Lung (tissue), 11 donors: ENCODE measurements at regions not wholly inside any gene's neighbourhood (a gene's known extent, or its start where the extent isn't known, plus 50 kb on each side); places are given as distances from the start of the nearest gene placed in this dataset.
"Not testable (repeated sequence)": the region's sequence is repeated elsewhere in the genome, so short reads cannot be mapped to it uniquely, and the experiment has no call there.

Experiments used
- ATAC-seq: fragments of 200-7000 bp; cut with Tn5 transposase; one replicate; pipeline ENCODE4 v1.9.1; 2020; ENCODE audit warnings: moderate number of reproducible peaks; ENCODE audit not compliant: insufficient read depth, low FRiP score
- DNase-seq, 3 donors: peaks; one replicate each; pipeline ENCODE4 v3.0.0-alpha.2; 2013 to 2017
- H3K27ac ChIP-seq, 2 donors: one replicate each; pipeline ENCODE4 v1.5.1; 2013; ENCODE audit warnings: mild to moderate bottlenecking in 2 of 2, moderate library complexity in 2 of 2, control low read depth in 1 of 2, inconsistent platforms in 1 of 2, low read depth in 1 of 2, low read length in 1 of 2
- H3K27me3 ChIP-seq, 3 donors: one replicate each; pipeline ENCODE4 v1.5.1; 2013; ENCODE audit warnings: low read length in 2 of 3; ENCODE audit not compliant: control insufficient read depth in 3 of 3, insufficient read depth in 3 of 3
- H3K36me3 ChIP-seq, 4 donors: one replicate each; pipeline ENCODE4 v1.5.1; 2013; ENCODE audit warnings: low read length in 4 of 4, mild to moderate bottlenecking in 1 of 4, moderate library complexity in 1 of 4; ENCODE audit not compliant: control insufficient read depth in 4 of 4, insufficient read depth in 4 of 4
- H3K4me1 ChIP-seq, 5 donors: one replicate each; pipeline ENCODE4 v1.5.1; 2013; ENCODE audit warnings: low read length in 5 of 5, mild to moderate bottlenecking in 2 of 5, moderate library complexity in 1 of 5; ENCODE audit not compliant: control insufficient read depth in 5 of 5, insufficient read depth in 5 of 5
- H3K4me3 ChIP-seq: one replicate; pipeline ENCODE4 v1.5.1; 2013; ENCODE audit warnings: mild to moderate bottlenecking, control low read depth, moderate library complexity
- H3K9ac ChIP-seq, 2 donors: one replicate each; pipeline ENCODE4 v1.5.1; 2013; ENCODE audit warnings: low read length in 2 of 2, control low read depth in 1 of 2; ENCODE audit not compliant: insufficient read depth in 1 of 2
- H3K9me3 ChIP-seq, 4 donors: one replicate each; pipeline ENCODE4 v1.5.1; 2013; ENCODE audit warnings: low read length in 3 of 4, mild to moderate bottlenecking in 1 of 4, moderate library complexity in 1 of 4; ENCODE audit not compliant: control insufficient read depth in 4 of 4, insufficient read depth in 3 of 4
- CTCF ChIP-seq: IDR thresholded peaks from 2 replicates; pipeline ENCODE4 v1.5.1; 2012; ENCODE audit warnings: mild to moderate bottlenecking; ENCODE audit errors: control extremely low read depth, extremely low read depth
- WGBS, 2 donors: extraction: QIAGEN DNeasy Blood & Tissue Kit; methylation state at CpG; one replicate each; pipeline ENCODE4 v1.1.7; 2013; 5-methylcytosine and 5-hydroxymethylcytosine counted together
- donor health status: control.
- donor health status: control.
- donor health status: Bipolar disorder and iron deficiency.
- donor health status: healthy.
- donor health status: DM: yes; HTN: yes; CAD: no.

- Histone ChIP-seq H3K4me3 (no peak overlapping the region), H3K27me3 (no peaks in the 10 kb centered on the region), H3K9me3 (no peaks in the 10 kb centered on the region), H3K36me3 (peaks cover 0 to 19% (median 10%) of the 10 kb centered on the region in 4 donors), H3K4me1 (peaks cover 0 to 3% (median 0%) of the 10 kb centered on the region in 5 donors), H3K9ac (no peak overlapping the region), H3K27ac (no peak overlapping the region)
- ATAC-seq = no peak
- TF ChIP-seq CTCF = no peak
- DNase-seq = no peak
- WGBS, 2 donors = 85 to 93% methylated on average over 9 of the region's 9 CpGs
These were observed 57.7 kb downstream of the PTPRS start for GRCh38 chr19:5282901-5283300.

- H3K27ac ChIP-seq = peak overlapping the region in 1 of 2 donors; percentile 48
- 67 to 86% methylated on average over 8 of the region's 8 CpGs for WGBS, 2 donors
- no peak for TF ChIP-seq CTCF
These were observed 59.0 kb downstream of the PTPRS start for GRCh38 chr19:5281588-5281987.

GRCh38 chr19:5275668-5276067 is 64.9 kb downstream of the PTPRS start:
- not testable (repeated sequence) for H3K27me3 ChIP-seq, H3K9ac ChIP-seq, H3K4me3 ChIP-seq, ATAC-seq, H3K9me3 ChIP-seq, H3K27ac ChIP-seq, H3K4me1 ChIP-seq, DNase-seq
- WGBS, 2 donors = 95 to 96% methylated on average over 4 of the region's 4 CpGs
- peaks cover 0 to 26% (median 16%) of the 10 kb centered on the region in 4 donors for H3K36me3 ChIP-seq

More at GRCh38 chr19:5281588-5281987, 59.0 kb downstream of the PTPRS start:
- ATAC-seq (peak; percentile 53), DNase-seq (no peak)
- no peaks in the 10 kb centered on the region for H3K27me3 ChIP-seq
- H3K9me3 ChIP-seq = no peaks in the 10 kb centered on the region
- H3K36me3 ChIP-seq = peaks cover 0 to 17% (median 10%) of the 10 kb centered on the region in 4 donors
- H3K4me3 ChIP-seq = no peak overlapping the region
- H3K9ac ChIP-seq = no peak overlapping the region
- H3K4me1 ChIP-seq = peaks cover 0 to 3% (median 0%) of the 10 kb centered on the region in 5 donors

DNA sequence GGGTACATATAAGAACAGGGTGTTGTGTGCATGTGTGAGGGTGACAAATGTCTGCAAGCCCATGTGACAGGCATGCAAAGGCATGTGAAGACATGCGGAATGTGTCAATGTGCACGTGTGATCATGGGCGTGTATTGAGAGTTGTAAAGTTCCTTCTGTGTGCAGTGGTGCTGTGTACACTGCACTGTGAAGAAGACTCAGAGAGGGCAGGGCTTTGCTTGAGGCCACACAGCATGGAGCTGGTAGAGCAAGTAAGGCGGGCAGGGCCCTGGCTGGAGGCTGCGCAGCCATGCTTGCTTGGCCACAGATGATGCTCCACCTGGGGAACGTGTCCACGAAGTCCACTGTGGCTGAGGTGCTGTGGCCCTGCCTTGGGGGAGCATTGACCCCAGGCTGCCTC is 66.8 kb downstream of the PTPRS start:
- TF ChIP-seq CTCF = no peak
- no peaks in the 10 kb centered on the region for H3K4me1 ChIP-seq
- H3K9me3 ChIP-seq = no peaks in the 10 kb centered on the region
- H3K27me3 ChIP-seq = no peaks in the 10 kb centered on the region
- no peak overlapping the region for H3K9ac ChIP-seq
- H3K27ac ChIP-seq = no peak overlapping the region
- WGBS, 2 donors = 95 to 96% methylated on average over 7 of the region's 7 CpGs
- H3K4me3 ChIP-seq = no peak overlapping the region
- H3K36me3 ChIP-seq = peaks cover 0 to 24% (median 16%) of the 10 kb centered on the region in 4 donors
- no peak for ATAC-seq
- no peak for DNase-seq
